HG03378 (cell line): ENCODE measurements at regions not wholly inside any gene's neighbourhood (a gene's known extent, or its start where the extent isn't known, plus 50 kb on each side); places are given as distances from the start of the nearest gene placed in this dataset.

ENCODE experiments used
- ATAC-seq: cut with Tn5 transposase; IDR thresholded peaks from one replicate; pipeline ENCODE4 v1.9.1; 2021; ENCODE audit warnings: mild to moderate bottlenecking, moderate library complexity; ENCODE audit not compliant: unreplicated experiment

GRCh38 chr11:26078231-26078821 lies 253.6 kb upstream of the ANO3 start:
- peak; percentile 51 for ATAC-seq

- no peak for ATAC-seq
Measured at GRCh38 chr11:26084313-26084712, 247.6 kb upstream of the ANO3 start.

GRCh38 chr11:26086028-26086427 lies 245.9 kb upstream of the ANO3 start:
- ATAC-seq, result no peak

DNA sequence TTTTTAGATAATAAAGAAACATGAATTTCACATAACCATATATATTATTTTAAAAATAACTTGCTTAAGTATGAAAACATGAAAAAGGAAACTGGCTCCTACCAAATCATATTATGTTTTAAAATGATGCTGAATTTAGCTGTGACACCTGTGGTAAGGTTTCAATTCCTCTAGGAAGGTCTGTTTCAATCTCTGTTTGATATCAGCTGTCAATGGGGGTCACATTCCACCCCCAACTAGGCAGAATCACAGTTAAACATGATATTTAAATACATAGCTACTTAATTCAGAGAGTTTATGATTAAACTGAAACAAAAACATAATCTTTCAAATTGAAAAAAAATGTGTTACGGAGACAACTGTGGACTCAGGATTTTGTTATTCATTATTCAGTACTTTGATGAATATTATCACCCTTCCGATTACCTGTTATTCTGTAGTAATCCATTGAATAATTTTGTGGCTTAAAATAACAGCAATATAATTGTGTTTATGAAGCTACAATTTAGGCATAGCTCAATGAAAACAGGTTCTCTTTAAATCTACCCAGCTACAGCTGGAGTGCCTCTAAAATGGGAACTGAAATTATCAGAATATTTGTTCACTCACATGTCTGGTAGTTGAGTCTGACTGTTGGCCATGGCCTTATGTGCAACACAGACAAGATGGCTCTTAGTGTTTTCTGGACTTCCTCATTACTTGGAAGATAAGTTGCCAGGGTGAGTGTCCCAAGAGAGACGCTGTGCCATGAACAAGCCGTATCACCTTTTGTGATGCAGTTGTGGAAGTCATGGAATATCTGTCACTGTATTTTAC lies 244.6 kb upstream of the ANO3 start:
- ATAC-seq, result peak; percentile 94

DNA sequence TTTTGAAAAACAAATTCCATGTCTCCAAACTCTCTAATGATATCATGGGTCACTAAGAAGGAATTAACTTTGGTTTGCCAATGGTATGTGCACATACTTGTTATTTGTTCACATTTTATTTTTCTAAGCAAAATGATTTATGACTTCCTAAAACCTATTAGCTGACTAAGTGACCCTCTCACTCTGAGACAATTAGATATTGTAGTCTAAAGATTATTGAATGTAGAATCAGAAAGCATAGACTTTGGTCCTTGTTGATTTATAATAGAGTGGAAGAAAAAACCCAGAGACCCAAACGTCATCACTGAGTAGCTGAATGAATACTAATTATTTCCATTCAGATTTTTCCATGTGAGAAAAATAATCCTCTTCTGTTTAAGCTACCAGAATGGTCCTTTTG lies 243.5 kb upstream of the ANO3 start:
- ATAC-seq, result no peak

DNA sequence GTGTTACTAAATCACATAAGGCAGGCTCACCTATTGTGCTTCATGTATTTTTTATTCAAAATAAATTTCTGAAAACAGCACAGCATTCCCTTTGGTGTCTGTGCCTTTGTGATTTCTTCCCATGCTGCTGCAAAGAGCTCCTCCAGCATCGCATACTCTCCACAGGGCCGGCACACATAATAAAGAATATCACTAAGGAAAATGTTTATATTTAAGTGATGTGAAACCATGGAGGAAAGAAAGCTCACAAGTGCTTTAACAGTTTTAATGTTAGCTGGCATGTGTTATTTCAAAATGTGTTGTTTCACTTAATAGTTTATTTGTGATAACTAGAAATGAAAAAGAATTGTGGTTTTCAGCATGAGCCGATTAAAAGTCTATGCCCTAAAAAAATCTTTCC lies 241.3 kb upstream of the ANO3 start:
- no peak for ATAC-seq

DNA sequence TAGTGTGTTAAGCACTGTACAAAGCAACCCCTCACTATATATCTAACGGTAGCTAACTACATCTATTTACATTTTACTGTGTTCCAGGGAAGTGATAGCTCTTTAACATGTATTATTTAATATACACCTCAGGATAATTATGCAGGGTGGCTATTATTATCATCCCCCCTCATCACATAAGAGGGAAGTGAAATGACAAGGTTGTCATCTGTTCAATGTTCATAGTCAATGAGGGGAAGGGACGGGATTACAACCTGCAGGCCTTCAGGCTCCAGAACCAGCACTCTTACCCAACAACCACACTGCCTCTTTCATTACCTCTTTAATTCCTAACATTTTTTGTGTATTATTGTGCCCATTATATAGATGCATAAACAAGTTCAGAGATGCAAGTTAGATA lies 238.7 kb upstream of the ANO3 start:
- no peak for ATAC-seq

DNA sequence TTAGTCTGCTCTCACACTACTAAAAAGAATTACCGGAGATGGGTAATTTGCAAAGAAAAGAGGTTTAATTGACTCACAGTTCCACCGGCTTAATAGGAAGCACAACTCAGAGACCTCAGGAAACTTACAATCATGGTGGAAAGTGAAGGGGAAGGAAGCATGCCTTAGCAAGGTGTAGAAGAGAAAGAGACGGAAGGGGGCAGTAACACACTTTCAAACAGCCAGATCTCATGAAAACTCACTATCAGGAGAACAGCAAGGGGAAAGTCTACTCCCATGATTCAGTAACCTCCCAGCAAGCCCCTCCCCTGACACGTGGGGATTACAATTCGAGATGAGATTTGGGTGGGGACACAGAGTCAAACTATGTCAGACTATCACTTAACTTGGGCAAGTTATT lies 236.6 kb upstream of the ANO3 start:
- no peak for ATAC-seq

GRCh38 chr11:26096451-26096850 lies 235.5 kb upstream of the ANO3 start:
- ATAC-seq, result no peak

DNA sequence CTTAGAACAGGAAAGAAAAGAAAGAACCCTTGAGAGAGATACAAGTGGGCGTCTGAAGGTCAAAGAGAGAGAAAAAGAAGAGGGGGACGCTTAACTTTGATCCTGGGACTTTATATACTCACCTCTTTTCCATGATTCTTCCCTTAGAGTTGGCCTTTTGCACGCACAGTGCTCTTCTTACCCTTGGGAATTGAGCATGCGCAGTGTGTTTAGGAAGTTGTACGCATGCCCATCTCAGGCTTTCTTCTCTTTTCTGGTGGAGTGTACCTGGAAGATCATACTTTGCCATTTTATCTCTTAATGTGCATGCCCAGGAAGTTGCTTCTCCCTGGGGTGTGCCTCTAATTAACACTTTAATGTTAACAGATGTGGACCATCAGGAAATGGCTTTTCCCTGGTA lies 229.6 kb upstream of the ANO3 start:
- no peak for ATAC-seq

- no peak for ATAC-seq
Measured at GRCh38 chr11:26105762-26106423, 226.0 kb upstream of the ANO3 start.

GRCh38 chr11:26106726-26107125 lies 225.2 kb upstream of the ANO3 start:
- no peak for ATAC-seq

GRCh38 chr11:26109658-26110368 lies 222.1 kb upstream of the ANO3 start:
- no peak for ATAC-seq

- no peak for ATAC-seq
Measured at GRCh38 chr11:26112264-26112663, 219.7 kb upstream of the ANO3 start.

- no peak for ATAC-seq
Measured at GRCh38 chr11:26121466-26121865, 210.5 kb upstream of the ANO3 start.

GRCh38 chr11:26126741-26127140 lies 205.2 kb upstream of the ANO3 start:
- ATAC-seq, result no peak

- ATAC-seq, result no peak
Measured at GRCh38 chr11:26127336-26127735, 204.6 kb upstream of the ANO3 start.

DNA sequence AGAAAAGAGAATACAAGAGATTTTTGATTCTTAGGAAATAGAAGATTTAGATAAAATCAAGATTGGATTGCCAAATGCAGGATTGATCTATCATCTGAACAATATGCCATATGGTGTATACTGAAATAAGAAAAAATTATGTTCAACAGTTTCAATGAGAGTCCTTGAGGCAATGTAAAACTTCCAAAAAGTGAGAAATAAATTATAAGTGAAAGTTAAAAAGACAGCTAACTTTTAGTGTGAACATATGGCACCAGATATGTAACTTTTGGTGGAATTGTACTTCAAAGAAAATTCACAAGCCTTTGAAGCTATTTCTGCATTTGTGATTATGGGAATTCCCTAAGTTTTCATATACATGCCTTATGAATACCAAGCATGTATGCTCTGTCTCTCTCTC lies 200.5 kb upstream of the ANO3 start:
- no peak for ATAC-seq

- no peak for ATAC-seq
Measured at GRCh38 chr11:26134053-26134452, 197.9 kb upstream of the ANO3 start.

GRCh38 chr11:26134481-26135355 lies 197.2 kb upstream of the ANO3 start:
- no peak for ATAC-seq

- ATAC-seq, result no peak
Measured at GRCh38 chr11:26137651-26138050, 194.3 kb upstream of the ANO3 start.
